ENCODE measurements at regions not wholly inside any gene's neighbourhood (a gene's known extent, or its start where the extent isn't known, plus 50 kb on each side); places are given as distances from the start of the nearest gene placed in this dataset.

DNA sequence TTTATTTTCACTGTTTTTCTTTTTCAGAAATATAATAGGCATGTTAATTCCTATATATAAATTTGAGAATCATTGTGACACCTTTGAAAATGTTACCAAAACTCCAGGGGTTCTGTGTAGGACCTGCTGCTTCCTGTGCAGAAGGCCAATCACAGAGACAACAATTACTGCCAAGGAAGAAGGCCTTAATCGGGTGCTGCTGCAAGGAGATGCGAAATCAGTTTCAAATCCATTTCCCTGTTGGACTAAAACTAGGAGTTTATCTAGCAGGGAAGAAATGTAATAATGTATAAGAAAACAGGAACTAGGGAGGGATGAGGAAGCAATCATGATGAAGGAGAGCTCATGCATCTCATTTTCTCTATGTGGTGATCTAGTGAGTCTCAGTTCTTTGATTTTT, 209.7 kb upstream of the NUDT12 start:
- POLR2A ChIA-PET (ENCODE audit: partially characterized antibody), result no interaction called here

DNA sequence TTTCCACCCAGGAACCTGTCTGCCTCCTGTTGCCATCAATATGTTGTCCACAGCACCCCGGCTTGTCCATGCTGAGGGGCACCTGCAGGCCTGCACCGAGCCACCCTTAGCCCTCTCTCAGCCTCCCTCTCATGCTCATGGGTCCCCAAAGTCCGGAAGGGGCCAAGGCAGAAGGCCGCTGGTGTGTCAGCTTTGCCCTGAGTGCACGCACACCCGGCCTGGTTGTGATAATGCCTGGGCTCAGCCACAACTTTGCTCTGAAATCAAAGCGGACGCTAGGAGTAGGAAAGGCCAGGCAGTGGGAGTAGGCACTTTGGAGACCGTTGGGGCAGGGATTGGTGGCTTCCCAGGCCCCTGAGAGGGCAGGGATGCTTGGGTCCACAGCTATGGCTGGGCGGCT, 201.8 kb upstream of the NUDT12 start:
- H3K27me3 ChIP-seq (ENCODE audit: insufficient read depth, low read length), result no peaks in the 10 kb centered on the region
- POLR2A ChIA-PET (ENCODE audit: partially characterized antibody), result no interaction called here
- no peak overlapping the region for H3K4me3 Mint-ChIP-seq
- no peak overlapping the region for H3K27ac Mint-ChIP-seq
- H3K4me3 ChIP-seq (ENCODE audit: low read length in 2 of 2), result no peak overlapping the region
- no peaks in the 10 kb centered on the region for H3K36me3 Mint-ChIP-seq
- no peaks in the 10 kb centered on the region for H3K4me1 ChIP-seq (ENCODE audit: insufficient read depth, low read length)
- CTCF ChIA-PET (ENCODE audit: partially characterized antibody), result no interaction called here
- no peak for DNase-seq
- H3K27ac ChIP-seq (ENCODE audit: low read depth, low read length), result no peak overlapping the region
- H3K36me3 ChIP-seq (ENCODE audit: insufficient read depth, low read length), result no peaks in the 10 kb centered on the region
- H3K9me3 Mint-ChIP-seq, result peaks cover 0 to 4% (median 0%) of the 10 kb centered on the region in 8 donors
- no peaks in the 10 kb centered on the region for H3K27me3 Mint-ChIP-seq
- intact Hi-C loops (cut with micrococcal nuclease), result no loop called here
- H3K4me1 Mint-ChIP-seq, result no peaks in the 10 kb centered on the region
- no peaks in the 10 kb centered on the region for H3K9me3 ChIP-seq (ENCODE audit: control insufficient read depth in 1 of 2, low read length in 2 of 2)

More for the DNA sequence above, 209.7 kb upstream of the NUDT12 start:
- no peaks in the 10 kb centered on the region for H3K4me1 ChIP-seq (ENCODE audit: insufficient read depth, low read length)
- intact Hi-C loops (cut with micrococcal nuclease), result no loop called here
- H3K4me3 ChIP-seq (ENCODE audit: low read length in 2 of 2), result no peak overlapping the region
- Mint-ChIP-seq H3K4me3 (no peak overlapping the region), H3K4me1 (no peaks in the 10 kb centered on the region), H3K27me3 (no peaks in the 10 kb centered on the region), H3K36me3 (no peaks in the 10 kb centered on the region), H3K27ac (no peak overlapping the region), H3K9me3 (peaks cover 0 to 5% (median 3%) of the 10 kb centered on the region in 8 donors)
- DNase-seq, result no peak
- H3K27ac ChIP-seq (ENCODE audit: low read depth, low read length), result no peak overlapping the region
- H3K27me3 ChIP-seq (ENCODE audit: insufficient read depth, low read length), result no peaks in the 10 kb centered on the region
- H3K9me3 ChIP-seq (ENCODE audit: control insufficient read depth in 1 of 2, low read length in 2 of 2), result no peaks in the 10 kb centered on the region
- CTCF ChIA-PET (ENCODE audit: partially characterized antibody), result no interaction called here
- H3K36me3 ChIP-seq (ENCODE audit: insufficient read depth, low read length), result no peaks in the 10 kb centered on the region

DNA sequence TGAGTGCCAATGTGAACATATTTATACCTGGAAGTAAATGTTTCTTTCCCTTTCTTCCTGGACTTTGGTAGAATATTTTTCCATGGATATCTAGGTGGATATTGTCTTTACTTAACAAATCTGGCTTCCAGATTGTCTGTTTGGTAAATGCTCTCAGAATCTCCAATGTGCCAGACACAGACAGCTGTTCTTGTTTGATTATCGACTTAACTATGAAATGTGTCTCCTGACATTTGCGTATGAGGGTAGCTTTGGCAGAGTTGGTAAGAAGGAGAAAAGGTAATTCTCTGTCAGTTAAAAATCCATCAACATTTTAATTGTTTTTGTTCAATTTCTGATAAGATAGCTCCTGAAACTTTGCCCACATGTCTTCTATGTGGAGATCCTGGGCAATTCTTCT, 196.4 kb upstream of the NUDT12 start:
- no peak for DNase-seq
- H3K27me3 Mint-ChIP-seq, result no peaks in the 10 kb centered on the region

DNA sequence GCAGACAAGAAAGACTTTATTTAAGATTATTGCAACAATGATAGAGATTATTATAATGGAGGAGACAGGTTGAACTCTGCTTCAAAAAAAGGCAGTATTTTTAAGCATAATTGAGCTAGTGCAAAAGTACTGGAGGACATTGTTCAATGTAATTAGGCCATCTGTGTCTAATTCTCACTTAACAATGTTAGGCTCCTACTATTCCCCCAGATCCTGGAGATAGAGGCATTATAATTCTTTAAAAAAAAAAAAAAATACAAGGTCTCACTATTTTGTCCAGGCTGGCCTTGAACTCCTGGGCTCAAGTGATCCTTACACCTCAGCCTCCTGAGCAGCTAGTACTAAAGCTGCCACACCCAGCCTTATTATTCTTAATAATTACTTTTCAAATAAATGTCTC, 193.4 kb upstream of the NUDT12 start:
- no peaks in the 10 kb centered on the region for H3K27me3 ChIP-seq (ENCODE audit: insufficient read depth, low read length)
- no peaks in the 10 kb centered on the region for H3K4me1 ChIP-seq (ENCODE audit: insufficient read depth, low read length)
- H3K9me3 ChIP-seq (ENCODE audit: control insufficient read depth in 1 of 2, low read length in 2 of 2), result no peaks in the 10 kb centered on the region
- Mint-ChIP-seq H3K36me3 (no peaks in the 10 kb centered on the region), H3K27ac (no peak overlapping the region), H3K4me3 (no peak overlapping the region), H3K9me3 (peaks cover 0 to 5% (median under 1%) of the 10 kb centered on the region in 8 donors), H3K4me1 (no peaks in the 10 kb centered on the region), H3K27me3 (no peaks in the 10 kb centered on the region)
- no peak for DNase-seq
- CTCF ChIA-PET (ENCODE audit: partially characterized antibody), result no interaction called here
- no peak overlapping the region for H3K4me3 ChIP-seq (ENCODE audit: low read length in 2 of 2)
- POLR2A ChIA-PET (ENCODE audit: partially characterized antibody), result no interaction called here
- H3K36me3 ChIP-seq (ENCODE audit: insufficient read depth, low read length), result no peaks in the 10 kb centered on the region
- no peak overlapping the region for H3K27ac ChIP-seq (ENCODE audit: low read depth, low read length)
- intact Hi-C loops (cut with micrococcal nuclease), result no loop called here

More for the DNA sequence above, 196.4 kb upstream of the NUDT12 start:
- Histone ChIP-seq H3K27ac (ENCODE audit: low read depth, low read length) (no peak overlapping the region), H3K9me3 (ENCODE audit: control insufficient read depth in 1 of 2, low read length in 2 of 2) (no peaks in the 10 kb centered on the region), H3K27me3 (ENCODE audit: insufficient read depth, low read length) (no peaks in the 10 kb centered on the region), H3K36me3 (ENCODE audit: insufficient read depth, low read length) (no peaks in the 10 kb centered on the region), H3K4me3 (ENCODE audit: low read length in 2 of 2) (no peak overlapping the region), H3K4me1 (ENCODE audit: insufficient read depth, low read length) (no peaks in the 10 kb centered on the region)
- H3K4me3 Mint-ChIP-seq, result no peak overlapping the region
- H3K36me3 Mint-ChIP-seq, result no peaks in the 10 kb centered on the region
- H3K9me3 Mint-ChIP-seq, result peaks cover 0 to 2% (median 0%) of the 10 kb centered on the region in 8 donors
- POLR2A ChIA-PET (ENCODE audit: partially characterized antibody), result no interaction called here
- CTCF ChIA-PET (ENCODE audit: partially characterized antibody), result no interaction called here
- no peak overlapping the region for H3K27ac Mint-ChIP-seq
- intact Hi-C loops (cut with micrococcal nuclease), result no loop called here
- H3K4me1 Mint-ChIP-seq, result no peaks in the 10 kb centered on the region

DNA sequence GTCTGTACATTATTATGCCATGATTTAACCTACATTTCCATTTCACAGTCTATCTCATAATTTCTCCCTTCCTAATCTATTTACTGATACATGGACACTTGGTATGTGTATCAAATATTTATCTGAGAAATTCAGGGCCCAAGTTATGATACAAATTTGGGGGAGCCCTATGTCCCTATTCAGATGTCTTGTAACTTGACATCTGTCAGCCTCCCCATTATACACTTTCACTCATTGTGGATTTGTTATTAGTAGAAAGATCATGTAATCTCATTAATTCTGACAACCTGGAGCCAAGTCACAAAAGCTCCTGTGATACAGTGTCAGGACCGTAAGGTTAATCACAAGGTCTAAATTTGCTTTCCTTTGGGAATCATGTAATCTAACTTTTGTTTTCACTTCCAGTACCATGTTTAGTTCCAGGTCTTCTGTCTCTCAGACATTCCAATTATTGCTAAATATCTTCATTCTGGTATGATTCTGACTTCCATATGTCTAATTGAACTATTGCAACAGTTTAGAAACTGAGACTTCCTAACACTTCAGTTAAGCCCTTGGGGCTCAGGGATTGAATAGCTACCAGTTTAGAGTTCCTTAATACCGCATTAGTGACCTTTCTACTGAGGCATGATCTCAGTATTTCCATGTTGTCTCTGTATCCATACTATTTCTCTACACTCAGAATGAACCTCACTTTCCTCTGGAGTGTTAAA, 182.9 kb upstream of the NUDT12 start:
- Histone ChIP-seq H3K36me3 (ENCODE audit: insufficient read depth, low read length) (no peaks in the 10 kb centered on the region), H3K27me3 (ENCODE audit: insufficient read depth, low read length) (no peaks in the 10 kb centered on the region), H3K9me3 (ENCODE audit: control insufficient read depth in 1 of 2, low read length in 2 of 2) (no peaks in the 10 kb centered on the region), H3K27ac (ENCODE audit: low read depth, low read length) (no peak overlapping the region), H3K4me1 (ENCODE audit: insufficient read depth, low read length) (no peaks in the 10 kb centered on the region), H3K4me3 (ENCODE audit: low read length in 2 of 2) (no peak overlapping the region)
- Mint-ChIP-seq H3K4me1 (no peaks in the 10 kb centered on the region), H3K4me3 (no peak overlapping the region), H3K36me3 (no peaks in the 10 kb centered on the region), H3K27me3 (peaks cover 0 to 1% of the 10 kb centered on the region in 2 donors), H3K27ac (no peak overlapping the region), H3K9me3 (no peaks in the 10 kb centered on the region)
- intact Hi-C loops (cut with micrococcal nuclease), result no loop called here
- no peak for DNase-seq
- POLR2A ChIA-PET (ENCODE audit: partially characterized antibody), result no interaction called here
- CTCF ChIA-PET (ENCODE audit: partially characterized antibody), result no interaction called here

DNA sequence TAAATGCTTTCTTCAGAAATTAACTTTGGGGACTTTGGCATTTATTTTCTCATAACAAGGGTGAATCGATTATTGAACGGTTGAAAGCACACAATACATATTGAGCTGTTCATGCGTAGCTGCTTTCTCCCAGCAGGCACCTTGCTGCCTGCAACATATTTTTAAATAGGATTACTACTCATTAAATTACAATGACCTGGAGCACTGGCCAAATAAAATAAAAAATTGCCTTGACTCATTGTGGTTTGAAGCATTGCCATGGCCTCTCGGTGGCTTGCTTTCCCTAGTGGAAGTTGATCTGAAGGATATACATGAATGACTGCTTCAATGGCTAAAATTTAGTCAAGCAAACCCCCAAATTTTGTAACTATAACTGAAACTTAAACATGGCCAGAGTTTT, 181.6 kb upstream of the NUDT12 start:
- H3K4me1 ChIP-seq (ENCODE audit: insufficient read depth, low read length), result no peaks in the 10 kb centered on the region
- ChIA-PET POLR2A (ENCODE audit: partially characterized antibody) (no interaction called here), CTCF (ENCODE audit: partially characterized antibody) (no interaction called here)
- intact Hi-C loops (cut with micrococcal nuclease), result no loop called here
- Mint-ChIP-seq H3K27ac (no peak overlapping the region), H3K9me3 (peaks cover 0 to under 1% (median 0%) of the 10 kb centered on the region in 8 donors), H3K4me1 (no peaks in the 10 kb centered on the region), H3K4me3 (no peak overlapping the region), H3K27me3 (no peaks in the 10 kb centered on the region), H3K36me3 (no peaks in the 10 kb centered on the region)
- H3K27me3 ChIP-seq (ENCODE audit: insufficient read depth, low read length), result no peaks in the 10 kb centered on the region
- H3K4me3 ChIP-seq (ENCODE audit: low read length in 2 of 2), result no peak overlapping the region
- no peak for DNase-seq
- H3K36me3 ChIP-seq (ENCODE audit: insufficient read depth, low read length), result no peaks in the 10 kb centered on the region
- H3K27ac ChIP-seq (ENCODE audit: low read depth, low read length), result no peak overlapping the region
- H3K9me3 ChIP-seq (ENCODE audit: control insufficient read depth in 1 of 2, low read length in 2 of 2), result no peaks in the 10 kb centered on the region

DNA sequence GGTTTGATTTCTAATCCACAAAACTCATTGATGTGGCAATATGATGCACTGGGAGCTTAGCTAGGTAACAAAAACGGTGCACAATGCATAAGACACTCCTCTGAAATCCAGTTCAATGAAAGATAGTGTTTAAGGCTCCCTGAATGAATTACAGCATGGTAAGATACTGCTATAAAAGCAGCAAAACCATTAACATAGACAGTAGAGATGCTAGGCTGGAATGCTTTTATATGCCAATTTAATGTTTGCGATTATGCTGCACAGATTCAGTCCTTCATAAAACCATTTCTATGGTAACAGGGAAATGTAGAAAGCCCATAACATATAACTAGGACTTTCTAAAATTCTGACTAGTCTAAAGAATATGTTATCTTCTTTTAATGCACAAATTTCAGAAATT, 180.8 kb upstream of the NUDT12 start:
- Histone ChIP-seq H3K4me3 (ENCODE audit: low read length in 2 of 2) (no peak overlapping the region), H3K9me3 (ENCODE audit: control insufficient read depth in 1 of 2, low read length in 2 of 2) (no peaks in the 10 kb centered on the region), H3K4me1 (ENCODE audit: insufficient read depth, low read length) (no peaks in the 10 kb centered on the region), H3K27me3 (ENCODE audit: insufficient read depth, low read length) (no peaks in the 10 kb centered on the region), H3K36me3 (ENCODE audit: insufficient read depth, low read length) (no peaks in the 10 kb centered on the region), H3K27ac (ENCODE audit: low read depth, low read length) (no peak overlapping the region)
- intact Hi-C loops (cut with micrococcal nuclease), result no loop called here
- Mint-ChIP-seq H3K27me3 (no peaks in the 10 kb centered on the region), H3K9me3 (peaks cover 0 to 4% (median 0%) of the 10 kb centered on the region in 8 donors), H3K4me1 (no peaks in the 10 kb centered on the region), H3K27ac (no peak overlapping the region), H3K36me3 (no peaks in the 10 kb centered on the region), H3K4me3 (no peak overlapping the region)
- POLR2A ChIA-PET (ENCODE audit: partially characterized antibody), result no interaction called here
- CTCF ChIA-PET (ENCODE audit: partially characterized antibody), result no interaction called here
- no peak for DNase-seq

DNA sequence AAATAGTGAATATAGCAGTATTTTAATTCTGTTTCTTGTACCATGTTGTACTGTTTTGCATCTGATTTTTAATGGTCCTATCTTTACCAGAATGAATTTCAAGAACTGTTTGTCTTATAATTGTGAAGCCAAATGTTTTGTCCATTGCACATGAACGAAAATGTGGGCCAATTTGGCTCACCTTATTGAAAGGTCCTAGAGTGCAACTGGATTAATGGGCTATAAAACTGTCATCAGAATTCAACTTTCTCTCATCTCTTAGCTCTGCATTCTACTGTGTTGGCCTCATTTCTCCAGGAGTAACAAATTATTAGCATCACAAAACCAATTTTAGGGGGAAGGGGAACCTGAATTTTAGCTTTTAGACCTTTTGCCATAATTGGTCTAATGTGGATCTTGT, 179.4 kb upstream of the NUDT12 start:
- Histone ChIP-seq H3K4me3 (ENCODE audit: low read length in 2 of 2) (no peak overlapping the region), H3K27me3 (ENCODE audit: insufficient read depth, low read length) (no peaks in the 10 kb centered on the region), H3K4me1 (ENCODE audit: insufficient read depth, low read length) (no peaks in the 10 kb centered on the region), H3K27ac (ENCODE audit: low read depth, low read length) (no peak overlapping the region), H3K9me3 (ENCODE audit: control insufficient read depth in 1 of 2, low read length in 2 of 2) (no peaks in the 10 kb centered on the region), H3K36me3 (ENCODE audit: insufficient read depth, low read length) (no peaks in the 10 kb centered on the region)
- H3K27me3 Mint-ChIP-seq, result no peaks in the 10 kb centered on the region
- no peaks in the 10 kb centered on the region for H3K4me1 Mint-ChIP-seq
- H3K9me3 Mint-ChIP-seq, result peaks cover 0 to 4% (median 0%) of the 10 kb centered on the region in 8 donors
- intact Hi-C loops (cut with micrococcal nuclease), result no loop called here
- H3K27ac Mint-ChIP-seq, result no peak overlapping the region
- CTCF ChIA-PET (ENCODE audit: partially characterized antibody), result no interaction called here
- POLR2A ChIA-PET (ENCODE audit: partially characterized antibody), result no interaction called here
- no peak for DNase-seq
- no peak overlapping the region for H3K4me3 Mint-ChIP-seq
- H3K36me3 Mint-ChIP-seq, result no peaks in the 10 kb centered on the region
